ENCODE measurements at regions not wholly inside any gene's neighbourhood (a gene's known extent, or its start where the extent isn't known, plus 50 kb on each side); places are given as distances from the start of the nearest gene placed in this dataset.

DNA sequence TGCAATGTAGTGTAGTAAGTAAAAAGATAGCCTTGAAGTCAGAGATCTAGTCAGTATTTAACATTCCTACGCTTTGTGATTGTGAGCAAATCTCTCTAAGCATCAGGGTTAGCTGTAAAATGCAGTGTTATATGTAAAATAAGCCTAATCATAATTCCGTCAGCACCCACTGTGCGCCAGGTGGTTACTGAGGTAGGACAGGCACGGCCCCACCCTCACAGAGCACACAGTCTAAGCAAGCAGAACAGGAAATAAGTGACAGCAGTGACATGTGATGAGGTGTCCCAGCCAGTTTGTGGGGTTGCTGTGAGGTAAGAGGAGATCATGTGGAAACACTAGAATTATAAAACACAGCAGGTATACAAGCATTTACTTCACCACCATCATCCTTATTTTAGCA is 267.1 kb downstream of the ICOS start:
- no peaks in the 10 kb centered on the region for H3K4me1 Mint-ChIP-seq (ENCODE audit: low read depth, unreplicated experiment)

DNA sequence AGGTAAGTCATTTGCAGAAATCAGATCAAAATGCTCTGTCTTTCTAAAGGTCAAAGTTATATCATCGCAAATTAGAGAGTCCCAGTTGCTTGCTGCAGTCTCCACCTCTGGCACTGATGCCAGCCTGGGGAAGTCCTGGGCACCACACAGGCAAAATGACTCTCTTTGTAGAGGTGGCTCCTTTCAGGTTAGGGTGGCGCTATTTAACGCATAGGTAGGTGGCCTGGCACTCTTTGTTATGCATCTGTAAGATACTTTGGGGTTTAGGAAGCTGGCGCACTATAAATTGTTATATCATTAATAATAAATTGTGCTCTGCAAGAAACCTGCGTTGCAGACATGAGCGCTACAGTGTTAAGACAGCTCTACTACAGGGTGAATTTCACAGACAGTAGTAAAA is 268.5 kb downstream of the ICOS start:
- no peaks in the 10 kb centered on the region for H3K4me1 Mint-ChIP-seq (ENCODE audit: low read depth, unreplicated experiment)
- DNase-seq: no peak
- peaks cover 16% of the 10 kb centered on the region for H3K27me3 Mint-ChIP-seq (ENCODE audit: unreplicated experiment)
- TF ChIP-seq, protein P1, sequence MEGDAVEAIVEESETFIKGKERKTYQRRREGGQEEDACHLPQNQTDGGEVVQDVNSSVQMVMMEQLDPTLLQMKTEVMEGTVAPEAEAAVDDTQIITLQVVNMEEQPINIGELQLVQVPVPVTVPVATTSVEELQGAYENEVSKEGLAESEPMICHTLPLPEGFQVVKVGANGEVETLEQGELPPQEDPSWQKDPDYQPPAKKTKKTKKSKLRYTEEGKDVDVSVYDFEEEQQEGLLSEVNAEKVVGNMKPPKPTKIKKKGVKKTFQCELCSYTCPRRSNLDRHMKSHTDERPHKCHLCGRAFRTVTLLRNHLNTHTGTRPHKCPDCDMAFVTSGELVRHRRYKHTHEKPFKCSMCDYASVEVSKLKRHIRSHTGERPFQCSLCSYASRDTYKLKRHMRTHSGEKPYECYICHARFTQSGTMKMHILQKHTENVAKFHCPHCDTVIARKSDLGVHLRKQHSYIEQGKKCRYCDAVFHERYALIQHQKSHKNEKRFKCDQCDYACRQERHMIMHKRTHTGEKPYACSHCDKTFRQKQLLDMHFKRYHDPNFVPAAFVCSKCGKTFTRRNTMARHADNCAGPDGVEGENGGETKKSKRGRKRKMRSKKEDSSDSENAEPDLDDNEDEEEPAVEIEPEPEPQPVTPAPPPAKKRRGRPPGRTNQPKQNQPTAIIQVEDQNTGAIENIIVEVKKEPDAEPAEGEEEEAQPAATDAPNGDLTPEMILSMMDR (IDR thresholded peaks at IDR 0.05; ENCODE audit: unreplicated experiment): no peak
- H3K36me3 Mint-ChIP-seq (ENCODE audit: insufficient read depth, unreplicated experiment): no peaks in the 10 kb centered on the region
- CTCF ChIA-PET: no interaction called here
- BruUV-seq (replicated peaks): no TSS peak
- no peak overlapping the region for H3K27ac Mint-ChIP-seq (ENCODE audit: unreplicated experiment)
- intact Hi-C loops (cut with micrococcal nuclease; ENCODE audit: unreplicated experiment): no loop called here
- no peaks in the 10 kb centered on the region for H3K9me3 Mint-ChIP-seq (ENCODE audit: low read depth, unreplicated experiment)
- no peak overlapping the region for H3K4me3 Mint-ChIP-seq (ENCODE audit: low read depth, unreplicated experiment)

More for the DNA sequence above, 267.1 kb downstream of the ICOS start:
- Mint-ChIP-seq H3K27ac (ENCODE audit: unreplicated experiment) (no peak overlapping the region), H3K4me3 (ENCODE audit: low read depth, unreplicated experiment) (no peak overlapping the region), H3K9me3 (ENCODE audit: low read depth, unreplicated experiment) (no peaks in the 10 kb centered on the region), H3K27me3 (ENCODE audit: unreplicated experiment) (peaks cover 27% of the 10 kb centered on the region), H3K36me3 (ENCODE audit: insufficient read depth, unreplicated experiment) (no peaks in the 10 kb centered on the region)
- intact Hi-C loops (cut with micrococcal nuclease; ENCODE audit: unreplicated experiment): no loop called here
- BruUV-seq (replicated peaks): no TSS peak
- CTCF ChIA-PET: interaction anchor here (0.6 kb wide), 1 partner anchor 42 kb away, joined by 3 read pairs; no protein-coding TSS in a partner anchor
- TF ChIP-seq, protein P1 (IDR thresholded peaks at IDR 0.05; ENCODE audit: unreplicated experiment): no peak
- no peak for DNase-seq

DNA sequence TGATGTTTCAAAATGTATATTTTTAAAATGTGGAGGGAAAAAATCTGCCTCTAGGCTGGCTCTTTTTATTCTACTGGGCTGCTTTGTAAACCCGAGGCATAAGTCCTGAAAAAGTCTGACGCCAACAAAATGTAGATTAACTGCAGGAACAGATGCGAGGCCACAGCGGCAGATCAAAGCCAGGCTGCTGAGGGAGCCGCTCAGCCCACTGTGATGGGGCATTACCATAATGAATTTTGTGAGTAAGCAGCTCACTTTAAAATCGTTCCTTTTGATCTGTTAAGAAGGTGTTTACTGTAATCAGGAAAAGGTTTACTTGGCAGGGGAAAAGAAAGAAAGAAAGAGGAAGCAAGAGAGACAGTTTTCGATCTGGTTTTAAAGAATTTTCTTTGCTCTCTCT is 269.0 kb downstream of the ICOS start:
- TF ChIP-seq, protein P1 (IDR thresholded peaks at IDR 0.05; ENCODE audit: unreplicated experiment): no peak
- DNase-seq: no peak
- Mint-ChIP-seq H3K4me3 (ENCODE audit: low read depth, unreplicated experiment) (no peak overlapping the region), H3K9me3 (ENCODE audit: low read depth, unreplicated experiment) (no peaks in the 10 kb centered on the region), H3K4me1 (ENCODE audit: low read depth, unreplicated experiment) (no peaks in the 10 kb centered on the region), H3K36me3 (ENCODE audit: insufficient read depth, unreplicated experiment) (no peaks in the 10 kb centered on the region), H3K27ac (ENCODE audit: unreplicated experiment) (no peak overlapping the region), H3K27me3 (ENCODE audit: unreplicated experiment) (peaks cover 16% of the 10 kb centered on the region)
- CTCF ChIA-PET: no interaction called here
- intact Hi-C loops (cut with micrococcal nuclease; ENCODE audit: unreplicated experiment): no loop called here
- BruUV-seq (replicated peaks): no TSS peak

DNA sequence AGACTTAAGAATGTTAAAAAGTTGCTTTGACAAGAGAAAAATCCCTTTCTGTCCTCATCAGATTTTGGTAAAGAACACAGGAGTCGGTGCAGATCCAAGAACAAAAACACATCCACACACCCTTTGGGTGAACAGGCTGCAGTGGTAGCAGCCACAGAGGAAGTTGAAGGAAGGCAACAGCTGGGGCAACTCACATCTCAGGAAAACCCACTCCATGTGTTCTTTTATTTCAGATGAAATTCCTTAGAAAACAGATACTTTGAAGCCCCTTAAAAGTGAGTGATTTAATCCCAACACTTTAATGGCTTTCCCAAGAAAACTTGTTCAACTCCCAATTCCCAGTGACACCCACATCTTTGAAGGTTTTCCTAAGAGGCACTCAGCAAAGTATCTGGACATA is 271.3 kb downstream of the ICOS start:
- intact Hi-C loops (cut with micrococcal nuclease; ENCODE audit: unreplicated experiment): no loop called here
- TF ChIP-seq, protein P1 (IDR thresholded peaks at IDR 0.05; ENCODE audit: unreplicated experiment): no peak
- Mint-ChIP-seq H3K9me3 (ENCODE audit: low read depth, unreplicated experiment) (no peaks in the 10 kb centered on the region), H3K27me3 (ENCODE audit: unreplicated experiment) (peaks cover 16% of the 10 kb centered on the region), H3K27ac (ENCODE audit: unreplicated experiment) (no peak overlapping the region), H3K4me1 (ENCODE audit: low read depth, unreplicated experiment) (no peaks in the 10 kb centered on the region), H3K36me3 (ENCODE audit: insufficient read depth, unreplicated experiment) (no peaks in the 10 kb centered on the region), H3K4me3 (ENCODE audit: low read depth, unreplicated experiment) (no peak overlapping the region)
- DNase-seq: no peak
- BruUV-seq (replicated peaks): no TSS peak
- CTCF ChIA-PET: no interaction called here
